HUDEP-2 (cell line): ENCODE measurements at regions not wholly inside any gene's neighbourhood (a gene's known extent, or its start where the extent isn't known, plus 50 kb on each side); places are given as distances from the start of the nearest gene placed in this dataset.
A peak's percentile ranks its signal among the peaks of the same experiment; 100 is the strongest.

ENCODE experiments used
- DNase-seq, 76 experiments: peaks; one replicate each; lab custom pipeline; 2025; ENCODE audit not compliant: unreplicated experiment in 76 of 76; lab: John Stamatoyannopoulos, UW

GRCh38 chr10:3835770-3836169 lies 50.8 kb upstream of the KLF6 start:
- peak in 6 of 76 experiments; percentile 6 to 22 (median 10) for DNase-seq

DNA sequence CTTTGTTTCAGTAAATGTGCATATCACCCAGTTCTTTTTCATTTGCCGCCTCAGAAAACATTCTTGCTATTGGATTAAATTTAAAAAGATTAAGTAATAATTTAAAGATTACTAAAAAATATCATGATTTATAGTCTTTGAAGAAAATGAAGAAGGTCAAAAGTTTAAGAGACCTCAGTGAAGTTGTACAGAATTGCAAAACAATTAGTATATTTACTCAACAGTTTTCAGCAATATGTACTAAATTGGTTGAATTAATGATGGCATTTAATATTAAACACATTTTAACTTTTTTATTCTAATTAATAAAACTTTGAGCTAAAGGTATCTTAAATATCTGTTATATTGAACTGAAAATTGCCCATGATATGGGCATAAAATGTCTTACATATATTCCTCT lies 49.9 kb upstream of the KLF6 start:
- DNase-seq = no peak
